GM18505 (cell line): ENCODE measurements at regions not wholly inside any gene's neighbourhood (a gene's known extent, or its start where the extent isn't known, plus 50 kb on each side); places are given as distances from the start of the nearest gene placed in this dataset.

Source experiments
- ATAC-seq: cut with Tn5 transposase; IDR thresholded peaks from one replicate; pipeline ENCODE4 v1.9.1; 2021; ENCODE audit not compliant: unreplicated experiment
- POLR2A ChIP-seq: IDR thresholded peaks from 4 replicates; pipeline ENCODE4 v1.6.1; 2011; ENCODE audit warnings: borderline replicate concordance; ENCODE audit not compliant: insufficient read depth, insufficient read length; ENCODE audit errors: extremely low read depth

GRCh38 chr20:17811628-17811965 is 111.8 kb downstream of the BANF2 start:
- ATAC-seq = no peak
- no peak for TF ChIP-seq POLR2A

DNA sequence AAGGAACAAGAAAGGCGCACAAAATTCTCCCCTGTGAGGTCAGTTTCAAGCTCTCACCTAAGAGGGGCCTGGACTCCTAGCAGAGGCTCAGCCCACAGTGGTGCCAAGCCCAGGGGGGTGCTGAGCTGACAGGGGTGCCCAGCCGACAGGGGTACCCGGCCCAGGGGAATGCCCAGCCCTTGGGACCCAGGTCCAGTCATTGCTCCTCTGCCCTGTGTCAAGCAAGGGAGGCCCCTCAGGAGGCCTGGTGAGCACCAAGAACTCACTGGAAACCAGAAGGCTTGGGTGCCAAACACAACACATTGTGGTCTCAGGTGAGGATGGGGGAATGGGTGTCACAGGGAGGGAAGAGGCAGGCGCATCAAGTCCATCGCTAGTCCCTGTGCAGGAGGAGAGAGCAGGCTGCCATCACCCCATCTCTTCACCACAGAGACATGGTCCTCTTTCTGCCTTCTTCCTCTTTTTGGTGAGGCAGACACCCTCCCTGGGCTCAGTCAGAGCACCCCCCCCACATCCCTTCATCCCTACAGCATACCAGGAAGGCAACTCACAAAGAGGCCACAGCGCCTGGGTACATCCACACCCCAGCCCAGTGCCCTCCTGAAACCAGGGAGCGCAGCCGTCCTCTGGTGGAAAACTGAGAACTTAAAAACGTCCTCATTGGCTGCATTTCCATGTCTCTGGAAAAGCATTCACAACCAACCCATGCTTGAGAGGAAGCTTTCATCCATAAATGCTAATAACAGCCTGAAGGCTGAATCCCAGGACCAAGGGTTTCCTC is 111.3 kb downstream of the BANF2 start:
- ATAC-seq = no peak
- TF ChIP-seq POLR2A = no peak

GRCh38 chr20:17810062-17810631 is 110.4 kb downstream of the BANF2 start:
- no peak for TF ChIP-seq POLR2A
- ATAC-seq = no peak

DNA sequence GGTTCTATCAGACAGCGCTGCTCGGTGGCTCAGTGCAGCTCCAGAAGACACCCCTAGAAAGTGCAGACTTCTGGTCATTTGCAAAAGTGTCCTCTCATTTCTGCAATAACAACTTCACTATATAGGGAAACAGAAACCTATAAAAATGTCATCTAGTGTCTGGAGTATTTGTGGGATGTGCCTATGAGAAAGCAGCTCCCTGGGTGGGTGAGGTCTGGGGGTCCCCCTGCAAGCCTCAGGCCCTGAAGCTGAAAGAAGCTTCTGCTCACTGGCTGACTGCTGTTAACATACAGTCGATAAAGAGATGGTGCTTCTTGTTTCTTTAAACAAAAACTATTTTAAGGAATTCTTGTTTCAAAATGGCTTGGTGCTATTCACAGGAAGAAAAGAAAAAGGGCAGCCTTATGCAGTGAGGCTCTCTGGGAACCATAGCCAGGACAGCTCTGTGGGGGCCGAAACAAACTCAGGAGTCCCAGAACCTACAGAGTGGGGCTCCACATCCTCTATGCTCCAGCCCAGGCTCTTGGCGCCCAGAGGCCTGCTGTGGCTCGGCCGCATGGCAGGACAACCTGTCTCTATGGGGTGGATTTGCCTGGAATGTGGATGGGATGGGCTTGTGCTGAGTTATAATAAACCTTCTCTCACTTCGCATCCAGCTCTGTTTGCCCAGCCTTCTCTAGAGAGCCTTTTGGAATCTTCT is 109.7 kb downstream of the BANF2 start:
- no peak for TF ChIP-seq POLR2A
- ATAC-seq = no peak

DNA sequence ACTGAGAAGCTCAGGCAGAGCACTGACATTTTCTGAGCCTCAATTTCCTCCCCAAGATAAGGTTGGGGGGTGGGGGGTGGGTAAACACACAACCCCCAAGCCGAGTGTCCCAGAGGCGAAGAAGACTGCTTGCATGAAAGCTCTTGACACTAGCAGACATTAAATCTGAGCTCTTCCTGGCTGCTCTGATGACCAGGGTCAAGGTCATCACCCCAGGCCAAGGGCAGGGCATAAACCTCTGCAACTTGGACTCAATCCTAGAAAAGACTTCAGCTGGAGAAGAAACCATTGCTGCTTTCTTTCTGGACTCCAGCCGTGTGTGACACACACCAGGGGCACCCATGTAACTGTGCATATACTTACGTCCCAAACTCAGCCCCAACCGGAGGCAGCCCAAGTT is 109.0 kb downstream of the BANF2 start:
- no peak for TF ChIP-seq POLR2A
- ATAC-seq = no peak

GRCh38 chr20:17808357-17808756 is 108.6 kb downstream of the BANF2 start:
- no peak for ATAC-seq
- TF ChIP-seq POLR2A = no peak

GRCh38 chr20:17807651-17808050 is 107.9 kb downstream of the BANF2 start:
- no peak for ATAC-seq
- no peak for TF ChIP-seq POLR2A

GRCh38 chr20:17806739-17807441 is 107.1 kb downstream of the BANF2 start:
- no peak for TF ChIP-seq POLR2A
- ATAC-seq = no peak

DNA sequence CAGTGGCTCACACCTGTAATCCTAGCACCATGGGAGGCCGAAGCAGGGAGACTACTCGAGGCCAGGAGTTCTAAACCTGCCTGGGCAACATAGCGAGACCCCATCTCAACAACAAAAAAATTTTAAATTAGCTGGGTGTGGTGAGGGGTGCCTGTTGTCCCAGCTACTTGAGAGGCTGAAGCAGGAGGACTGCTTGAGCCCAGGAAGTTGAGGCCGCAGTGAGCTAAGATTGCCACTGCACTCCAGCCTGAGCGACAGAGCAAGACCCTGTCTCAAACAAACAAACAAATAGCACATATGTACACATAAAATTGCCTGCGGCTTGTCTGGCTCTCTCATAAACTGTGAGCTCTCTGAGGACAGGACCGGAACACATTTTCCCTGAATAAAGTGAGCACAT is 106.3 kb downstream of the BANF2 start:
- ATAC-seq = no peak
- no peak for TF ChIP-seq POLR2A

GRCh38 chr20:17803765-17804164 is 104.0 kb downstream of the BANF2 start:
- no peak for TF ChIP-seq POLR2A
- no peak for ATAC-seq

DNA sequence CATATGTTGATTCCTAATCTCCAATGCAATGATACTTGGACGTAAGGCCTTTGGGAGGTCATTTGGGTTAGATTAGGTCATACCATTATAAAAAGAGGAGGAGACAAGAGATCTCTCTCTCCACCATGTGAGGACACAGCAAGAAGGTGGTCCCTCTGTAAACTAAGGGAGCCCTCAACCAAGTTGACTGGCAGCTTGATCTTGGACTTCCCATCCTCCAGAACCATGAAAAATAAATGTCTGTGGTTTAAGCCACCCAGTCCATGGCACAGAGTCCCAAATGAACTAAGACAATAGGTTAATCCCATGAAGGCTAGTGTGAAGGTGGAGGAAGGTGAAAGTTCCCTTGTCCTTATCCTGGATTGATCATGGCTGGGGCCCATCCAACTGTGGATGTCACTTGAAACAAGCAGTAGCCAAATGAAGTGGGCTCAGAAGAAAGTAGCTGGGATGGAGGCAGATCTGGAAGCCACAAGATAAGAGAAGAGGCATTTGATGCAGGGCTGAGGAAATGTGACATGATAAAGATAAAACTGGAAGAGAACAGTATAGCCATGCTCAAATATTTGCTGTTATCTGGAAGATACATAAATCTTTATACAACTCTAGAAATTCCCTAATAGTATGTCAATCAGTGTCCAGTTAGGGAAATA is 99.9 kb downstream of the BANF2 start:
- TF ChIP-seq POLR2A = no peak
- ATAC-seq = no peak

DNA sequence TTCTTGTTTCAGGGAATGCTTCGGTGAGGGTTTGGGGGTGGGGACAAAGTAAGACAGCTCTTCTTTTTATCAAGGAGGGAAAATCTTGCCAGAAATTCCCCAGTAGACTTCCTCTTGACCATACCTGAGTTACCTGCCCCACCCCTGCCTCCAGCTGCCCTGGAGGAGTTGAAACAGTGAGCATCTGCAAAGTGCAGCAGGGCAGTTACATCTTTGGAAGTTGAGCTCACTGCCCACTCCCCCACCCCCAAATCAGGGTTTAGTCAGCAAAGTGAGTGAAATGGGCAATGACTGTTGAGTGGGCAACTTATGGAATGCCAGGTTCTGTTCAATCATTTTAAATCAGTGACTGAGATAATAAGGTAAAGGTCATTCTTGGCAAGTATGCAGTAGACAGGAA is 98.8 kb downstream of the BANF2 start:
- TF ChIP-seq POLR2A = no peak
- no peak for ATAC-seq

- TF ChIP-seq POLR2A = no peak
- no peak for ATAC-seq
These were observed 97.8 kb downstream of the BANF2 start for GRCh38 chr20:17797579-17797978.
